ENCODE measurements at regions not wholly inside any gene's neighbourhood (a gene's known extent, or its start where the extent isn't known, plus 50 kb on each side); places are given as distances from the start of the nearest gene placed in this dataset.
"Not testable (repeated sequence)": the region's sequence is repeated elsewhere in the genome, so short reads cannot be mapped to it uniquely, and the experiment has no call there.

GRCh38 chr4:107772269-107772668, 52.2 kb upstream of the PAPSS1 start:
- not testable (repeated sequence) for DNase-seq (ENCODE audit: low read depth)

DNA sequence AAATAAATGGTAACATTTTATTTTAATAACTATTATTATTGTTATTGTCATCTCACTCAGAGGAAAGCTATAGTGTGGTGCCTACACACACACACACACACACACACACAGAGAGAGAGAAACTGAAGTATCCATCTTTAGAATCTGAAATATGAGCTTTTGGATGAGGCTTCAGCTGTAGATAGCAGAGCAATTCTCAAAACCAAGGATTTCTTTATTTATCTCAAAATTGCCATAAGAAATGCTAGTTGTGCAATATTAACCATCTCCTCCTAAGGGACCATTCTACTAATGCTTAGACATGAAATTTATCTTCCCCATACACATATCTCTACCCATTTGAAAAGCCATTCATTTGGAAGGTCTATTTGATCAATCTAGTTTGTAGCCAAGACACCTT, 50.1 kb upstream of the SGMS2 start:
- peak; percentile 33 for DNase-seq (ENCODE audit: low read depth)

Measured in fibroblast of gingiva (primary cell).